ENCODE measurements at regions not wholly inside any gene's neighbourhood (a gene's known extent, or its start where the extent isn't known, plus 50 kb on each side); places are given as distances from the start of the nearest gene placed in this dataset.

GRCh38 chr10:28915989-28916588 is 238.8 kb downstream of the BAMBI start:
- no peaks in the 10 kb centered on the region for H3K27me3 ChIP-seq (ENCODE audit: control insufficient read depth in 4 of 4, insufficient read depth in 4 of 4, low read length in 3 of 4)
- WGBS, result 66% methylated on average over 9 of the region's 9 CpGs
- H3K9me3 ChIP-seq (ENCODE audit: control insufficient read depth in 4 of 4, low read length in 3 of 4), result no peaks in the 10 kb centered on the region
- H3K36me3 ChIP-seq (ENCODE audit: control insufficient read depth in 4 of 4, insufficient read depth in 3 of 4, low read depth in 1 of 4, low read length in 3 of 4), result no peaks in the 10 kb centered on the region
- H3K4me3 ChIP-seq (ENCODE audit: low read depth in 1 of 3, low read length in 3 of 3), result no peak overlapping the region
- H3K27ac ChIP-seq (ENCODE audit: low read depth in 1 of 2, low read length in 2 of 2), result no peak overlapping the region
- TF ChIP-seq JUND (IDR thresholded peaks at IDR 0.05) (no peak), SP1 (IDR thresholded peaks at IDR 0.05) (no peak), HNF4G (IDR thresholded peaks at IDR 0.05) (no peak), HNF4A (conservative IDR thresholded peaks at IDR 0.05) (no peak), NR2F2 (IDR thresholded peaks at IDR 0.05) (no peak), GABPA (IDR thresholded peaks at IDR 0.05 in 1 of 2, conservative IDR thresholded peaks at IDR 0.05 in 1 of 2) (no peak), RXRA (IDR thresholded peaks at IDR 0.05) (no peak), FOXA2 (IDR thresholded peaks at IDR 0.05) (no peak), FOXA1 (IDR thresholded peaks at IDR 0.05) (no peak), YY1 (IDR thresholded peaks at IDR 0.05) (no peak), TAF1 (conservative IDR thresholded peaks at IDR 0.05) (no peak), RAD21 (IDR thresholded peaks at IDR 0.05) (no peak), EGR1 (IDR thresholded peaks at IDR 0.05; ENCODE audit: low read depth in 2 of 2) (no peak)
- TF ChIP-seq, protein P1, sequence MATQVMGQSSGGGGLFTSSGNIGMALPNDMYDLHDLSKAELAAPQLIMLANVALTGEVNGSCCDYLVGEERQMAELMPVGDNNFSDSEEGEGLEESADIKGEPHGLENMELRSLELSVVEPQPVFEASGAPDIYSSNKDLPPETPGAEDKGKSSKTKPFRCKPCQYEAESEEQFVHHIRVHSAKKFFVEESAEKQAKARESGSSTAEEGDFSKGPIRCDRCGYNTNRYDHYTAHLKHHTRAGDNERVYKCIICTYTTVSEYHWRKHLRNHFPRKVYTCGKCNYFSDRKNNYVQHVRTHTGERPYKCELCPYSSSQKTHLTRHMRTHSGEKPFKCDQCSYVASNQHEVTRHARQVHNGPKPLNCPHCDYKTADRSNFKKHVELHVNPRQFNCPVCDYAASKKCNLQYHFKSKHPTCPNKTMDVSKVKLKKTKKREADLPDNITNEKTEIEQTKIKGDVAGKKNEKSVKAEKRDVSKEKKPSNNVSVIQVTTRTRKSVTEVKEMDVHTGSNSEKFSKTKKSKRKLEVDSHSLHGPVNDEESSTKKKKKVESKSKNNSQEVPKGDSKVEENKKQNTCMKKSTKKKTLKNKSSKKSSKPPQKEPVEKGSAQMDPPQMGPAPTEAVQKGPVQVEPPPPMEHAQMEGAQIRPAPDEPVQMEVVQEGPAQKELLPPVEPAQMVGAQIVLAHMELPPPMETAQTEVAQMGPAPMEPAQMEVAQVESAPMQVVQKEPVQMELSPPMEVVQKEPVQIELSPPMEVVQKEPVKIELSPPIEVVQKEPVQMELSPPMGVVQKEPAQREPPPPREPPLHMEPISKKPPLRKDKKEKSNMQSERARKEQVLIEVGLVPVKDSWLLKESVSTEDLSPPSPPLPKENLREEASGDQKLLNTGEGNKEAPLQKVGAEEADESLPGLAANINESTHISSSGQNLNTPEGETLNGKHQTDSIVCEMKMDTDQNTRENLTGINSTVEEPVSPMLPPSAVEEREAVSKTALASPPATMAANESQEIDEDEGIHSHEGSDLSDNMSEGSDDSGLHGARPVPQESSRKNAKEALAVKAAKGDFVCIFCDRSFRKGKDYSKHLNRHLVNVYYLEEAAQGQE (IDR thresholded peaks at IDR 0.05), result no peak
- TF ChIP-seq, protein P2, sequence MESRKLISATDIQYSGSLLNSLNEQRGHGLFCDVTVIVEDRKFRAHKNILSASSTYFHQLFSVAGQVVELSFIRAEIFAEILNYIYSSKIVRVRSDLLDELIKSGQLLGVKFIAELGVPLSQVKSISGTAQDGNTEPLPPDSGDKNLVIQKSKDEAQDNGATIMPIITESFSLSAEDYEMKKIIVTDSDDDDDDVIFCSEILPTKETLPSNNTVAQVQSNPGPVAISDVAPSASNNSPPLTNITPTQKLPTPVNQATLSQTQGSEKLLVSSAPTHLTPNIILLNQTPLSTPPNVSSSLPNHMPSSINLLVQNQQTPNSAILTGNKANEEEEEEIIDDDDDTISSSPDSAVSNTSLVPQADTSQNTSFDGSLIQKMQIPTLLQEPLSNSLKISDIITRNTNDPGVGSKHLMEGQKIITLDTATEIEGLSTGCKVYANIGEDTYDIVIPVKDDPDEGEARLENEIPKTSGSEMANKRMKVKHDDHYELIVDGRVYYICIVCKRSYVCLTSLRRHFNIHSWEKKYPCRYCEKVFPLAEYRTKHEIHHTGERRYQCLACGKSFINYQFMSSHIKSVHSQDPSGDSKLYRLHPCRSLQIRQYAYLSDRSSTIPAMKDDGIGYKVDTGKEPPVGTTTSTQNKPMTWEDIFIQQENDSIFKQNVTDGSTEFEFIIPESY (IDR thresholded peaks at IDR 0.05), result no peak
- TF ChIP-seq, protein P3, sequence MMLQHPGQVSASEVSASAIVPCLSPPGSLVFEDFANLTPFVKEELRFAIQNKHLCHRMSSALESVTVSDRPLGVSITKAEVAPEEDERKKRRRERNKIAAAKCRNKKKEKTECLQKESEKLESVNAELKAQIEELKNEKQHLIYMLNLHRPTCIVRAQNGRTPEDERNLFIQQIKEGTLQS (IDR thresholded peaks at IDR 0.05), result no peak
- TF ChIP-seq, protein P4, sequence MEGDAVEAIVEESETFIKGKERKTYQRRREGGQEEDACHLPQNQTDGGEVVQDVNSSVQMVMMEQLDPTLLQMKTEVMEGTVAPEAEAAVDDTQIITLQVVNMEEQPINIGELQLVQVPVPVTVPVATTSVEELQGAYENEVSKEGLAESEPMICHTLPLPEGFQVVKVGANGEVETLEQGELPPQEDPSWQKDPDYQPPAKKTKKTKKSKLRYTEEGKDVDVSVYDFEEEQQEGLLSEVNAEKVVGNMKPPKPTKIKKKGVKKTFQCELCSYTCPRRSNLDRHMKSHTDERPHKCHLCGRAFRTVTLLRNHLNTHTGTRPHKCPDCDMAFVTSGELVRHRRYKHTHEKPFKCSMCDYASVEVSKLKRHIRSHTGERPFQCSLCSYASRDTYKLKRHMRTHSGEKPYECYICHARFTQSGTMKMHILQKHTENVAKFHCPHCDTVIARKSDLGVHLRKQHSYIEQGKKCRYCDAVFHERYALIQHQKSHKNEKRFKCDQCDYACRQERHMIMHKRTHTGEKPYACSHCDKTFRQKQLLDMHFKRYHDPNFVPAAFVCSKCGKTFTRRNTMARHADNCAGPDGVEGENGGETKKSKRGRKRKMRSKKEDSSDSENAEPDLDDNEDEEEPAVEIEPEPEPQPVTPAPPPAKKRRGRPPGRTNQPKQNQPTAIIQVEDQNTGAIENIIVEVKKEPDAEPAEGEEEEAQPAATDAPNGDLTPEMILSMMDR (IDR thresholded peaks at IDR 0.05; ENCODE audit: low read depth, low read length, missing input control), result no peak
- TF ChIP-seq, protein P5, sequence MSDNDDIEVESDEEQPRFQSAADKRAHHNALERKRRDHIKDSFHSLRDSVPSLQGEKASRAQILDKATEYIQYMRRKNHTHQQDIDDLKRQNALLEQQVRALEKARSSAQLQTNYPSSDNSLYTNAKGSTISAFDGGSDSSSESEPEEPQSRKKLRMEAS (IDR thresholded peaks at IDR 0.05), result no peak
- no peak for DNase-seq (ENCODE audit: low spot score)
- no peaks in the 10 kb centered on the region for H3K4me1 ChIP-seq (ENCODE audit: control insufficient read depth in 4 of 4, insufficient read depth in 4 of 4, low read length in 3 of 4)
- H3K9ac ChIP-seq (ENCODE audit: low read depth in 1 of 2, low read length in 2 of 2), result no peak overlapping the region
